Bronchial epithelial cell (primary cell): ENCODE measurements at regions not wholly inside any gene's neighbourhood (a gene's known extent, or its start where the extent isn't known, plus 50 kb on each side); places are given as distances from the start of the nearest gene placed in this dataset.

Experiments used
- DNase-seq: peaks from one replicate; pipeline ENCODE4 v3.0.0-alpha.2; 2010; ENCODE audit warnings: low read depth
- FAIRE-seq: peaks from 2 replicates; lab custom pipeline; 2011; peaks lifted over from hg19 to GRCh38; lab: Jason Lieb, UNC
- H3K27me3 ChIP-seq: 2 replicates; pipeline ENCODE4 v1.5.1; 2011; ENCODE audit warnings: low read length; ENCODE audit not compliant: control insufficient read depth, insufficient read depth
- H3K36me3 ChIP-seq: 2 replicates; pipeline ENCODE4 v1.5.1; 2011; ENCODE audit warnings: low read length; ENCODE audit not compliant: control insufficient read depth, insufficient read depth
- H3K4me3 ChIP-seq: 2 replicates; pipeline ENCODE4 v1.5.1; 2011; ENCODE audit warnings: mild to moderate bottlenecking, low read depth, low read length, control low read depth
- CTCF ChIP-seq: IDR thresholded peaks from 2 replicates; pipeline ENCODE4 v1.5.1; 2011; ENCODE audit warnings: mild to moderate bottlenecking, moderate library complexity, low read length, control low read depth, inconsistent platforms; ENCODE audit not compliant: insufficient read depth, severe bottlenecking

- DNase-seq (no peak), FAIRE-seq (no peak)
- H3K27me3 ChIP-seq = no peaks in the 10 kb centered on the region
- no peak for TF ChIP-seq CTCF
- no peaks in the 10 kb centered on the region for H3K36me3 ChIP-seq
- H3K4me3 ChIP-seq = no peak overlapping the region
Observed at GRCh38 chr14:105859717-105860614, 333.6 kb downstream of the TMEM121 start.

GRCh38 chr14:105860615-105861580, 334.5 kb downstream of the TMEM121 start:
- no peak for TF ChIP-seq CTCF
- FAIRE-seq (peak; percentile 40), DNase-seq (no peak)
- no peaks in the 10 kb centered on the region for H3K36me3 ChIP-seq
- no peak overlapping the region for H3K4me3 ChIP-seq
- H3K27me3 ChIP-seq = no peaks in the 10 kb centered on the region

GRCh38 chr14:105861985-105862465, 335.6 kb downstream of the TMEM121 start:
- no peaks in the 10 kb centered on the region for H3K27me3 ChIP-seq
- DNase-seq (no peak), FAIRE-seq (no peak)
- TF ChIP-seq CTCF = no peak
- no peak overlapping the region for H3K4me3 ChIP-seq
- H3K36me3 ChIP-seq = no peaks in the 10 kb centered on the region

- no peak for TF ChIP-seq CTCF
- DNase-seq (no peak), FAIRE-seq (no peak)
- Histone ChIP-seq H3K36me3 (no peaks in the 10 kb centered on the region), H3K4me3 (no peak overlapping the region), H3K27me3 (no peaks in the 10 kb centered on the region)
Observed at GRCh38 chr14:105862581-105863239, 336.3 kb downstream of the TMEM121 start.

- no peak for FAIRE-seq
- Histone ChIP-seq H3K4me3 (no peak overlapping the region), H3K36me3 (no peaks in the 10 kb centered on the region), H3K27me3 (no peaks in the 10 kb centered on the region)
- TF ChIP-seq CTCF = no peak
- no peak for DNase-seq
Observed at GRCh38 chr14:105863296-105864108, 337.1 kb downstream of the TMEM121 start.
